Mammary epithelial cell (primary cell): ENCODE measurements at regions not wholly inside any gene's neighbourhood (a gene's known extent, or its start where the extent isn't known, plus 50 kb on each side); places are given as distances from the start of the nearest gene placed in this dataset.

ENCODE experiments used
- EZH2 ChIP-seq: IDR thresholded peaks from 2 replicates; pipeline ENCODE4 v1.6.1; 2012; ENCODE audit warnings: low read length, inconsistent platforms, borderline replicate concordance
- TF ChIP-seq, protein P1 (sequence below), 2 donors: IDR thresholded peaks in 1 of 2; conservative IDR thresholded peaks in 1 of 2; 2 replicates each; pipeline ENCODE4 v1.5.1; 2011 to 2012; ENCODE audit warnings: inconsistent platforms in 2 of 2, low read length in 2 of 2, mild to moderate bottlenecking in 2 of 2, control low read depth in 1 of 2, low read depth in 1 of 2; ENCODE audit not compliant: insufficient read depth in 1 of 2; ENCODE audit errors: extremely low read depth in 1 of 2

DNA sequence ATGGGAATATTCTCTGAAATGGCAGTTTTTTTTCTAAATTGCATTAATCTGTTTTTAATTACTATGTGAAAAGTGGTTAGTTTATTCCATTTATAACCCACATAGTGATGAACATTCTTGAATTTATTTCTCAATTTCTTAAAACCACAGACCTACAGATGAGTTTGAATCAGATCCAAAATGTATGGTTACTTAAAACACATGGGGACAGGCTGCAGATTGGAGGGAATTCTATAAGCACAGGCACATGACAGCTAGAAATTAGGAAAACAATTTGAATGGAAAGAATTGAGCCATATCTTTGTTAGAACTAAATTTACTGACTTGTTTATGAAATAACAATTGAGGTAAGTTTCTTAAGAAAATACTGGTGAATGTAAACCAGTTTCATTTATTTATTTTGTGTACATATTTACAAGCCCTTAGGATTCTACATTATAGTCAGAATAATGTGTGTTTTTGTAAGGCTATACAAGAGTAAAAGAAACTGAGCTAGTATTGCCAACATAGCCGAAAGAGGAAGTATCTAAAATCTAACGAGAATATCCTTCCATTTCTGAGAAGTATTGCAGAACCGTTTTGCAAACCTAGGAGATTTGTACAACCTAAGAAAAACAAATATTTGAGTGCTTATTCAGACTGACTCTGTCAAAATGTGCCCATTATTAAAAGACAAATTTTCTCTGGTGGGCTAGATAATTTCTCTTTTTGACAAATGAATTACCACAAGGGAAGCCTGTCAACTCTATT, 434.3 kb upstream of the SEMA3D start:
- TF ChIP-seq, protein P1, sequence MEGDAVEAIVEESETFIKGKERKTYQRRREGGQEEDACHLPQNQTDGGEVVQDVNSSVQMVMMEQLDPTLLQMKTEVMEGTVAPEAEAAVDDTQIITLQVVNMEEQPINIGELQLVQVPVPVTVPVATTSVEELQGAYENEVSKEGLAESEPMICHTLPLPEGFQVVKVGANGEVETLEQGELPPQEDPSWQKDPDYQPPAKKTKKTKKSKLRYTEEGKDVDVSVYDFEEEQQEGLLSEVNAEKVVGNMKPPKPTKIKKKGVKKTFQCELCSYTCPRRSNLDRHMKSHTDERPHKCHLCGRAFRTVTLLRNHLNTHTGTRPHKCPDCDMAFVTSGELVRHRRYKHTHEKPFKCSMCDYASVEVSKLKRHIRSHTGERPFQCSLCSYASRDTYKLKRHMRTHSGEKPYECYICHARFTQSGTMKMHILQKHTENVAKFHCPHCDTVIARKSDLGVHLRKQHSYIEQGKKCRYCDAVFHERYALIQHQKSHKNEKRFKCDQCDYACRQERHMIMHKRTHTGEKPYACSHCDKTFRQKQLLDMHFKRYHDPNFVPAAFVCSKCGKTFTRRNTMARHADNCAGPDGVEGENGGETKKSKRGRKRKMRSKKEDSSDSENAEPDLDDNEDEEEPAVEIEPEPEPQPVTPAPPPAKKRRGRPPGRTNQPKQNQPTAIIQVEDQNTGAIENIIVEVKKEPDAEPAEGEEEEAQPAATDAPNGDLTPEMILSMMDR (conservative IDR thresholded peaks at IDR 0.05 in 1 of 2, IDR thresholded peaks at IDR 0.05 in 1 of 2; ENCODE audit: extremely low read depth in 1 of 2, insufficient read depth in 1 of 2, low read depth in 1 of 2, low read length in 2 of 2), result no peak
- TF ChIP-seq EZH2, result no peak
